Hepatocyte (in vitro differentiated cells): ENCODE measurements at regions not wholly inside any gene's neighbourhood (a gene's known extent, or its start where the extent isn't known, plus 50 kb on each side); places are given as distances from the start of the nearest gene placed in this dataset.

Source experiments
- DNase-seq: peaks from one replicate; pipeline ENCODE4 v3.0.0-alpha.2; 2016; ENCODE audit warnings: low spot score
- H2AFZ ChIP-seq: fragments of 200-600 bp; sonication (generic); 2 replicates; pipeline ENCODE4 v1.6.0; 2016; ENCODE audit warnings: antibody characterized with exemption, mild to moderate bottlenecking
- H3K27ac ChIP-seq: fragments of 200-600 bp; sonication (generic); 2 replicates; pipeline ENCODE4 v1.5.1; 2016; ENCODE audit warnings: mild to moderate bottlenecking
- H3K27me3 ChIP-seq: fragments of 200-600 bp; sonication (generic); 2 replicates; pipeline ENCODE4 v1.6.1; 2016
- H3K36me3 ChIP-seq: fragments of 200-600 bp; sonication (generic); replicated peaks from 2 replicates; pipeline ENCODE4 v1.5.1; 2016; ENCODE audit warnings: low read depth; ENCODE audit not compliant: insufficient read depth
- H3K4me1 ChIP-seq: fragments of 200-600 bp; sonication (generic); 2 replicates; pipeline ENCODE4 v1.5.1; 2016; ENCODE audit warnings: mild to moderate bottlenecking, moderate library complexity; ENCODE audit not compliant: insufficient read depth
- H3K4me2 ChIP-seq: fragments of 200-600 bp; sonication (generic); 2 replicates; pipeline ENCODE4 v1.6.0; 2016
- H3K4me3 ChIP-seq: fragments of 200-600 bp; sonication (generic); 2 replicates; pipeline ENCODE4 v1.5.1; 2016; ENCODE audit warnings: mild to moderate bottlenecking
- H3K79me2 ChIP-seq: fragments of 200-600 bp; sonication (generic); 2 replicates; pipeline ENCODE4 v1.6.0; 2017; ENCODE audit warnings: mild to moderate bottlenecking
- H3K9me2 ChIP-seq: fragments of 200-600 bp; sonication (generic); replicated peaks from 2 replicates; pipeline ENCODE4 v1.6.0; 2017; ENCODE audit warnings: mild to moderate bottlenecking; ENCODE audit not compliant: insufficient read depth
- H3K9me3 ChIP-seq: fragments of 200-600 bp; sonication (generic); 2 replicates; pipeline ENCODE4 v1.5.1; 2016; ENCODE audit warnings: low read depth, mild to moderate bottlenecking
- H4K20me1 ChIP-seq: fragments of 200-600 bp; sonication (generic); 2 replicates; pipeline ENCODE4 v1.6.0; 2016; ENCODE audit warnings: mild to moderate bottlenecking; ENCODE audit not compliant: insufficient read depth, poor library complexity, severe bottlenecking
- CTCF ChIP-seq: fragments of 200-600 bp; sonication (generic); IDR thresholded peaks from 2 replicates; pipeline ENCODE4 v1.5.1; 2016; ENCODE audit warnings: antibody characterized with exemption, mild to moderate bottlenecking; ENCODE audit not compliant: poor library complexity
- EZH2 ChIP-seq: fragments of 200-600 bp; sonication (generic); IDR thresholded peaks from 2 replicates; pipeline ENCODE4 v1.6.1; 2016; ENCODE audit warnings: antibody characterized with exemption, mild to moderate bottlenecking, borderline replicate concordance
- EZH2phosphoT487 ChIP-seq: fragments of 200-600 bp; sonication (generic); IDR thresholded peaks from one replicate; pipeline ENCODE4 v1.6.1; 2018; ENCODE audit warnings: antibody characterized with exemption, mild to moderate bottlenecking, low read depth, moderate library complexity; ENCODE audit not compliant: unreplicated experiment, severe bottlenecking
- WGBS: methylation state at CpG from one replicate; pipeline ENCODE4 v1.1.6; 2016; ENCODE audit warnings: low lambda C conversion rate; ENCODE audit errors: missing lambda C conversion rate; 5-methylcytosine and 5-hydroxymethylcytosine counted together

- H3K79me2 ChIP-seq = no peaks in the 10 kb centered on the region
- no peaks in the 10 kb centered on the region for H3K27me3 ChIP-seq
- H3K4me3 ChIP-seq = no peak overlapping the region
- H3K36me3 ChIP-seq = no peaks in the 10 kb centered on the region
- H3K4me2 ChIP-seq = no peak overlapping the region
- H3K9me2 ChIP-seq = no peaks in the 10 kb centered on the region
- H2AFZ ChIP-seq = no peak overlapping the region
- H3K9me3 ChIP-seq = no peaks in the 10 kb centered on the region
- peaks cover 18% of the 10 kb centered on the region for H3K4me1 ChIP-seq
- H4K20me1 ChIP-seq = no peaks in the 10 kb centered on the region
- WGBS = 78% methylated on average over 5 of the region's 7 CpGs
- TF ChIP-seq EZH2phosphoT487 (no peak), EZH2 (no peak), CTCF (no peak)
- no peak overlapping the region for H3K27ac ChIP-seq
- no peak for DNase-seq
Observed at GRCh38 chr20:23266530-23267398, 83.8 kb upstream of the NXT1 start.

- WGBS = 90% methylated on average over 8 of the region's 8 CpGs
- Histone ChIP-seq H3K27me3 (no peaks in the 10 kb centered on the region), H2AFZ (no peak overlapping the region)
Observed at GRCh38 chr20:23265226-23265625, 85.4 kb upstream of the NXT1 start.

GRCh38 chr20:23264545-23264944 lies 86.0 kb upstream of the NXT1 start:
- Histone ChIP-seq H3K27me3 (no peaks in the 10 kb centered on the region), H3K4me2 (no peak overlapping the region), H3K9me3 (no peaks in the 10 kb centered on the region), H3K9me2 (no peaks in the 10 kb centered on the region), H3K4me3 (no peak overlapping the region), H3K79me2 (no peaks in the 10 kb centered on the region), H4K20me1 (no peaks in the 10 kb centered on the region), H3K36me3 (no peaks in the 10 kb centered on the region), H3K27ac (no peak overlapping the region), H2AFZ (no peak overlapping the region), H3K4me1 (peaks cover 5% of the 10 kb centered on the region)
- no peak for DNase-seq
- 95% methylated on average over 4 of the region's 4 CpGs for WGBS
- TF ChIP-seq EZH2 = no peak

More at GRCh38 chr20:23265226-23265625, 85.4 kb upstream of the NXT1 start:
- H3K4me3 ChIP-seq = no peak overlapping the region
- H3K4me2 ChIP-seq = no peak overlapping the region
- peaks cover 11% of the 10 kb centered on the region for H3K4me1 ChIP-seq
- no peak for DNase-seq
- no peaks in the 10 kb centered on the region for H3K9me2 ChIP-seq
- H3K9me3 ChIP-seq = no peaks in the 10 kb centered on the region
- TF ChIP-seq CTCF (no peak), EZH2phosphoT487 (no peak), EZH2 (no peak)
- no peaks in the 10 kb centered on the region for H3K79me2 ChIP-seq
- H4K20me1 ChIP-seq = no peaks in the 10 kb centered on the region
- H3K36me3 ChIP-seq = no peaks in the 10 kb centered on the region
- no peak overlapping the region for H3K27ac ChIP-seq

- Histone ChIP-seq H3K4me3 (no peak overlapping the region), H3K79me2 (no peaks in the 10 kb centered on the region), H3K27ac (no peak overlapping the region), H3K4me1 (peaks cover 9% of the 10 kb centered on the region), H4K20me1 (no peaks in the 10 kb centered on the region), H3K9me3 (no peaks in the 10 kb centered on the region), H3K9me2 (no peaks in the 10 kb centered on the region), H3K27me3 (no peaks in the 10 kb centered on the region), H3K36me3 (no peaks in the 10 kb centered on the region), H3K4me2 (no peak overlapping the region), H2AFZ (no peak overlapping the region)
- TF ChIP-seq EZH2phosphoT487 = no peak
- TF ChIP-seq CTCF = no peak
- no peak for TF ChIP-seq EZH2
- WGBS = 86% methylated on average over 6 of the region's 6 CpGs
- no peak for DNase-seq
Observed at GRCh38 chr20:23260181-23260840, 90.3 kb upstream of the NXT1 start.
